KMS-11 (cell line): ENCODE measurements at regions not wholly inside any gene's neighbourhood (a gene's known extent, or its start where the extent isn't known, plus 50 kb on each side); places are given as distances from the start of the nearest gene placed in this dataset.

Source experiments
- H2AFZ ChIP-seq: fragments of 200-600 bp; sonication (generic); 2 replicates; pipeline ENCODE4 v1.6.1; 2016; ENCODE audit warnings: antibody characterized with exemption, mixed run types, low read depth
- H3K27ac ChIP-seq: fragments of 200-600 bp; sonication (generic); 2 replicates; pipeline ENCODE4 v1.6.1; 2016; ENCODE audit warnings: mild to moderate bottlenecking, mixed run types
- H3K27me3 ChIP-seq: fragments of 200-600 bp; sonication (generic); 2 replicates; pipeline ENCODE4 v1.6.1; 2017; ENCODE audit warnings: mild to moderate bottlenecking, low read depth, mixed run types, moderate library complexity; ENCODE audit not compliant: insufficient read depth
- H3K36me3 ChIP-seq: fragments of 200-600 bp; sonication (generic); 2 replicates; pipeline ENCODE4 v1.6.1; 2017; ENCODE audit warnings: mild to moderate bottlenecking, mixed run types; ENCODE audit not compliant: insufficient read depth
- H3K4me1 ChIP-seq: fragments of 200-600 bp; sonication (generic); 2 replicates; pipeline ENCODE4 v1.6.1; 2016; ENCODE audit warnings: mild to moderate bottlenecking, low read depth, mixed run types; ENCODE audit not compliant: poor library complexity, severe bottlenecking
- H3K4me2 ChIP-seq: fragments of 200-600 bp; sonication (generic); 2 replicates; pipeline ENCODE4 v1.7.0; 2016; ENCODE audit warnings: mild to moderate bottlenecking, mixed run types
- H3K4me3 ChIP-seq: fragments of 200-600 bp; sonication (generic); IDR thresholded peaks from 2 replicates; pipeline ENCODE4 v1.6.1; 2017; ENCODE audit warnings: low read depth, low read length, mixed read lengths; ENCODE audit not compliant: insufficient read depth
- H3K79me2 ChIP-seq: fragments of 200-600 bp; sonication (generic); 2 replicates; pipeline ENCODE4 v1.6.1; 2016; ENCODE audit warnings: low read depth, mixed run types; ENCODE audit not compliant: insufficient read depth
- H3K9ac ChIP-seq: fragments of 200-600 bp; sonication (generic); 2 replicates; pipeline ENCODE4 v1.6.1; 2016; ENCODE audit warnings: mild to moderate bottlenecking, mixed run types
- H4K20me1 ChIP-seq: fragments of 200-600 bp; sonication (generic); 2 replicates; pipeline ENCODE4 v1.6.1; 2016; ENCODE audit warnings: mild to moderate bottlenecking, mixed run types; ENCODE audit not compliant: insufficient read depth
- CTCF ChIP-seq: fragments of 200-600 bp; sonication (generic); conservative IDR thresholded peaks from 2 replicates; pipeline ENCODE4 v1.6.1; 2017; ENCODE audit warnings: low read depth, mild to moderate bottlenecking, antibody characterized with exemption, low read length, moderate library complexity, mixed read lengths

DNA sequence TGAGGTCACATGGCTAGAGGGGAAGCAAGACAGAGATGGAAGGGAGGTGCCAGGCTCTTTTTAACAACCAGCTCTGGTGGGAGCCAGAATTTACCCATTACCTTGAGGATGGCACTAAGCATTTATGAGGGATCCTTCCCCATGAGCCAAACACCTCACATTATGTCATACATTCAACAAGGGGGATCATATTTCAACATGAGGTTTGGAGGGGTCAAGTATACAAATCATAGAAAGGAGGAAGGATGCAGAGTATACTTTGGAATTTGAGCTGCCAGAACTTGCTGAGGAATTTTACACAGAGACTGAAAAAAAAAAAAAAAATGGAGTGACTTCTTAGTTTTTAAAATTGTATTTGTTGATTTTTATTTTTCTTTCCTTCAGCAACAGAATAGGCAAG is 891.4 kb downstream of the CCDC85A start:
- H3K27ac ChIP-seq = no peak overlapping the region
- no peak overlapping the region for H2AFZ ChIP-seq
- no peak for TF ChIP-seq CTCF

GRCh38 chr2:57080035-57080434 is 896.2 kb downstream of the CCDC85A start:
- no peak for TF ChIP-seq CTCF
- Histone ChIP-seq H3K27ac (no peak overlapping the region), H3K4me1 (no peaks in the 10 kb centered on the region), H3K9ac (no peak overlapping the region), H3K27me3 (no peaks in the 10 kb centered on the region), H3K4me3 (no peak overlapping the region), H3K79me2 (no peaks in the 10 kb centered on the region), H3K36me3 (no peaks in the 10 kb centered on the region), H4K20me1 (no peaks in the 10 kb centered on the region), H3K4me2 (no peak overlapping the region), H2AFZ (no peak overlapping the region)

More for the DNA sequence above, 891.4 kb downstream of the CCDC85A start:
- Histone ChIP-seq H3K79me2 (no peaks in the 10 kb centered on the region), H4K20me1 (no peaks in the 10 kb centered on the region), H3K27me3 (no peaks in the 10 kb centered on the region), H3K9ac (no peak overlapping the region), H3K36me3 (no peaks in the 10 kb centered on the region), H3K4me3 (no peak overlapping the region), H3K4me2 (no peak overlapping the region), H3K4me1 (no peaks in the 10 kb centered on the region)

GRCh38 chr2:57084697-57085281 is 901.0 kb downstream of the CCDC85A start:
- Histone ChIP-seq H3K79me2 (no peaks in the 10 kb centered on the region), H3K4me2 (no peak overlapping the region), H3K4me1 (no peaks in the 10 kb centered on the region), H2AFZ (no peak overlapping the region), H3K9ac (no peak overlapping the region), H3K36me3 (no peaks in the 10 kb centered on the region), H4K20me1 (no peaks in the 10 kb centered on the region), H3K27me3 (no peaks in the 10 kb centered on the region), H3K27ac (no peak overlapping the region), H3K4me3 (no peak overlapping the region)
- no peak for TF ChIP-seq CTCF

GRCh38 chr2:57093020-57093419 is 909.2 kb downstream of the CCDC85A start:
- Histone ChIP-seq H3K27me3 (no peaks in the 10 kb centered on the region), H4K20me1 (no peaks in the 10 kb centered on the region), H3K4me3 (no peak overlapping the region), H3K27ac (no peak overlapping the region), H3K4me2 (no peak overlapping the region), H2AFZ (no peak overlapping the region), H3K36me3 (no peaks in the 10 kb centered on the region), H3K9ac (no peak overlapping the region), H3K4me1 (no peaks in the 10 kb centered on the region), H3K79me2 (no peaks in the 10 kb centered on the region)
- no peak for TF ChIP-seq CTCF
